Tibial nerve (tissue), 3 donors: ENCODE measurements at regions not wholly inside any gene's neighbourhood (a gene's known extent, or its start where the extent isn't known, plus 50 kb on each side); places are given as distances from the start of the nearest gene placed in this dataset.

Experiments used
- CTCF ChIP-seq, 5 experiments: fragments of 200-600 bp in 3 of 5; fragments of 450-650 bp in 2 of 5; sonication (generic) in 3 of 5; IDR thresholded peaks; one replicate each; pipeline ENCODE4 v1.5.1; 2016 to 2019; ENCODE audit warnings: antibody characterized with exemption in 5 of 5, mild to moderate bottlenecking in 3 of 5, moderate library complexity in 2 of 5
- POLR2A ChIP-seq, 2 donors: fragments of 450-650 bp; IDR thresholded peaks; one replicate each; pipeline ENCODE4 v1.6.1; 2017; ENCODE audit warnings: antibody characterized with exemption in 2 of 2, mild to moderate bottlenecking in 2 of 2, moderate library complexity in 2 of 2

DNA sequence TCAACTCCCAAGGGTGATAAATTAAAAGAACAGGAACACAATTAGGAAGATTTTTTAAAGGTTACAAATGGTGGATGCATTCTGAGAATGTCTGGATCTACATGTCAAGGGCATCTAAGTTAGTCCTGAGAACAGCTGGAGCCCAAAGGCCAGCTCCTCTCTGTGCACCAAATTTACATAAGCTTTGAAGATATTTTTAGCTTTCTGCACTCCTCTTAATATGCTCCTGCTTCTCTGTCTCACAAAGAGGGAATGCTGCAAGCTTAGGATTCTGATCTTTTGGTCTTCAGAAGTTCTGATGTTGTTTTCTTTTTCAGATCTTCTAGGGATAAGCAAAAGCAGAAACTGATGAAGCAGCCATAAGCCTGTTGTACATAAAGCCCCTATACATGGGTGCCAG is 309.8 kb upstream of the NCAM1 start:
- no peak for TF ChIP-seq POLR2A (IDR thresholded peaks at IDR 0.05)
- TF ChIP-seq CTCF (IDR thresholded peaks at IDR 0.05), result no peak
